ENCODE measurements at regions not wholly inside any gene's neighbourhood (a gene's known extent, or its start where the extent isn't known, plus 50 kb on each side); places are given as distances from the start of the nearest gene placed in this dataset.

- TF ChIP-seq, protein P1, sequence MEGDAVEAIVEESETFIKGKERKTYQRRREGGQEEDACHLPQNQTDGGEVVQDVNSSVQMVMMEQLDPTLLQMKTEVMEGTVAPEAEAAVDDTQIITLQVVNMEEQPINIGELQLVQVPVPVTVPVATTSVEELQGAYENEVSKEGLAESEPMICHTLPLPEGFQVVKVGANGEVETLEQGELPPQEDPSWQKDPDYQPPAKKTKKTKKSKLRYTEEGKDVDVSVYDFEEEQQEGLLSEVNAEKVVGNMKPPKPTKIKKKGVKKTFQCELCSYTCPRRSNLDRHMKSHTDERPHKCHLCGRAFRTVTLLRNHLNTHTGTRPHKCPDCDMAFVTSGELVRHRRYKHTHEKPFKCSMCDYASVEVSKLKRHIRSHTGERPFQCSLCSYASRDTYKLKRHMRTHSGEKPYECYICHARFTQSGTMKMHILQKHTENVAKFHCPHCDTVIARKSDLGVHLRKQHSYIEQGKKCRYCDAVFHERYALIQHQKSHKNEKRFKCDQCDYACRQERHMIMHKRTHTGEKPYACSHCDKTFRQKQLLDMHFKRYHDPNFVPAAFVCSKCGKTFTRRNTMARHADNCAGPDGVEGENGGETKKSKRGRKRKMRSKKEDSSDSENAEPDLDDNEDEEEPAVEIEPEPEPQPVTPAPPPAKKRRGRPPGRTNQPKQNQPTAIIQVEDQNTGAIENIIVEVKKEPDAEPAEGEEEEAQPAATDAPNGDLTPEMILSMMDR (IDR thresholded peaks at IDR 0.05), result no peak
- TF ChIP-seq POLR2A (IDR thresholded peaks at IDR 0.05), result no peak
Observed at GRCh38 chr2:144675331-144675730, 155.4 kb upstream of the ZEB2 start.
